OCI-LY7 (cell line): ENCODE measurements at regions not wholly inside any gene's neighbourhood (a gene's known extent, or its start where the extent isn't known, plus 50 kb on each side); places are given as distances from the start of the nearest gene placed in this dataset.

Experiments used
- BruUV-seq: library from RNA; stranded (reverse); fragments of 400-500 nt; replicated peaks from 2 replicates; lab custom pipeline; 2021; lab: Mats Ljungman, UMichigan
- CTCF ChIA-PET: fragments of 300-600 bp; sonication (Branson Sonifier 250); formaldehyde crosslinking; loops from one replicate; lab custom pipeline; 2022; ENCODE audit warnings: antibody characterized with exemption; ENCODE audit not compliant: unreplicated experiment; lab: Charles Lee
- POLR2A ChIA-PET: fragments of 300-600 bp; sonication (Branson Sonifier 250); formaldehyde crosslinking; loops from one replicate; lab custom pipeline; 2022; ENCODE audit warnings: antibody characterized with exemption; lab: Charles Lee
- DNase-seq: peaks from one replicate; pipeline ENCODE4 v3.0.0-alpha.2; 2015; ENCODE audit warnings: low spot score
- H2AFZ ChIP-seq: fragments of 200-600 bp; sonication (generic), shearing (Covaris generic); 2 replicates; pipeline ENCODE4 v1.6.1; 2014; ENCODE audit warnings: mild to moderate bottlenecking, antibody characterized with exemption, low read length, moderate library complexity
- H3K27ac ChIP-seq: fragments of 200-600 bp; sonication (generic); 2 replicates; pipeline ENCODE4 v1.5.1; 2014; ENCODE audit warnings: mixed run types, low read depth, mild to moderate bottlenecking, moderate library complexity, low read length, inconsistent platforms; ENCODE audit not compliant: poor library complexity, severe bottlenecking
- H3K36me3 ChIP-seq: fragments of 200-600 bp; sonication (generic); 2 replicates; pipeline ENCODE4 v1.6.1; 2014; ENCODE audit warnings: mild to moderate bottlenecking, antibody characterized with exemption, low read length, moderate library complexity, mixed read lengths; ENCODE audit not compliant: insufficient read depth
- H3K4me1 ChIP-seq: fragments of 200-600 bp; sonication (generic); 2 replicates; pipeline ENCODE4 v1.5.1; 2014; ENCODE audit warnings: mild to moderate bottlenecking, low read length; ENCODE audit not compliant: insufficient read depth, poor library complexity, severe bottlenecking
- H3K4me2 ChIP-seq: fragments of 200-600 bp; sonication (generic); 2 replicates; pipeline ENCODE4 v1.6.1; 2014; ENCODE audit warnings: mild to moderate bottlenecking, low read length
- H3K4me3 ChIP-seq: fragments of 200-600 bp; sonication (generic); 2 replicates; pipeline ENCODE4 v1.5.1; 2014; ENCODE audit warnings: mild to moderate bottlenecking, low read depth, low read length; ENCODE audit not compliant: poor library complexity, severe bottlenecking
- H3K79me2 ChIP-seq: fragments of 200-600 bp; sonication (generic); 2 replicates; pipeline ENCODE4 v1.6.1; 2016; ENCODE audit warnings: low read depth, mild to moderate bottlenecking, low read length, moderate library complexity, mixed read lengths; ENCODE audit not compliant: insufficient read depth
- H3K9me2 ChIP-seq: fragments of 200-600 bp; sonication (generic); 2 replicates; pipeline ENCODE4 v1.6.1; 2016; ENCODE audit warnings: mild to moderate bottlenecking, low read length, mixed read lengths; ENCODE audit not compliant: insufficient read depth
- H3K9me3 ChIP-seq: fragments of 200-600 bp; sonication (generic); 2 replicates; pipeline ENCODE4 v1.6.1; 2014; ENCODE audit warnings: mild to moderate bottlenecking, mixed run types, low read length, mixed read lengths
- H4K20me1 ChIP-seq: fragments of 200-600 bp; sonication (generic); 2 replicates; pipeline ENCODE4 v1.6.1; 2014; ENCODE audit warnings: mild to moderate bottlenecking, antibody characterized with exemption, low read length, moderate library complexity, mixed read lengths; ENCODE audit not compliant: insufficient read depth
- EZH2phosphoT487 ChIP-seq: fragments of 200-600 bp; sonication (generic); IDR thresholded peaks from 2 replicates; pipeline ENCODE4 v1.6.1; 2018; ENCODE audit warnings: low read depth, borderline replicate concordance, mild to moderate bottlenecking, mixed run types, antibody characterized with exemption, low read length, moderate library complexity, mixed read lengths
- intact Hi-C: fragments of 100-400 bp; cut with micrococcal nuclease; formaldehyde crosslinking; loops from one replicate; pipeline ENCODE4 v1.10.0; 2022; ENCODE audit not compliant: unreplicated experiment
- TF ChIP-seq, protein P1 (sequence below): fragments of 200-600 bp; sonication (generic); conservative IDR thresholded peaks from 2 replicates; pipeline ENCODE4 v1.5.1; 2014; ENCODE audit warnings: mild to moderate bottlenecking, antibody characterized with exemption, low read length, moderate library complexity, mixed read lengths

DNA sequence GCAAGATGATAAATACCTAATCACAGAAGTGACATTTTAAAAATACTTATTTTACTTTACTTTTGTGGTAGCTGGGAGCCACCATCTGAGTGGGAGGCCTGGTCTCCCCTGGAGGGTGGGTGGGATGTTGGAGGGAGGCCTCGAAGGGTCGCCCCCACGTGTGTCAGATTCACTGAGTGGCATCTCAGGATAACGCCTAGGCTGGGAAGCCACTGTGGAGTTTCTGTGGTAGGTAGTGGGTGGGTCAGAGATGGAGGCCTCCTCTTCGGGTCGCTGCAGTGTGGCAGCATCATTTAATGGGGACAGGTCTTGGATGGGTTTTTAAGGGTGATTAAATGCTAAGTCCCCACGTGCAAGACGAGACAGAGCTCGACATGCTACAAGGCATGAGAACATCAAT lies 1154.8 kb upstream of the CDH18 start:
- Histone ChIP-seq H3K4me1 (no peaks in the 10 kb centered on the region), H3K36me3 (no peaks in the 10 kb centered on the region), H4K20me1 (no peaks in the 10 kb centered on the region), H3K4me3 (no peak overlapping the region), H3K4me2 (no peak overlapping the region), H2AFZ (no peak overlapping the region), H3K9me3 (no peaks in the 10 kb centered on the region), H3K27ac (no peak overlapping the region), H3K79me2 (no peaks in the 10 kb centered on the region), H3K9me2 (no peaks in the 10 kb centered on the region)
- CTCF ChIA-PET: no interaction called here
- DNase-seq: no peak
- POLR2A ChIA-PET: no interaction called here
- no peak for TF ChIP-seq EZH2phosphoT487
- TF ChIP-seq, protein P1, sequence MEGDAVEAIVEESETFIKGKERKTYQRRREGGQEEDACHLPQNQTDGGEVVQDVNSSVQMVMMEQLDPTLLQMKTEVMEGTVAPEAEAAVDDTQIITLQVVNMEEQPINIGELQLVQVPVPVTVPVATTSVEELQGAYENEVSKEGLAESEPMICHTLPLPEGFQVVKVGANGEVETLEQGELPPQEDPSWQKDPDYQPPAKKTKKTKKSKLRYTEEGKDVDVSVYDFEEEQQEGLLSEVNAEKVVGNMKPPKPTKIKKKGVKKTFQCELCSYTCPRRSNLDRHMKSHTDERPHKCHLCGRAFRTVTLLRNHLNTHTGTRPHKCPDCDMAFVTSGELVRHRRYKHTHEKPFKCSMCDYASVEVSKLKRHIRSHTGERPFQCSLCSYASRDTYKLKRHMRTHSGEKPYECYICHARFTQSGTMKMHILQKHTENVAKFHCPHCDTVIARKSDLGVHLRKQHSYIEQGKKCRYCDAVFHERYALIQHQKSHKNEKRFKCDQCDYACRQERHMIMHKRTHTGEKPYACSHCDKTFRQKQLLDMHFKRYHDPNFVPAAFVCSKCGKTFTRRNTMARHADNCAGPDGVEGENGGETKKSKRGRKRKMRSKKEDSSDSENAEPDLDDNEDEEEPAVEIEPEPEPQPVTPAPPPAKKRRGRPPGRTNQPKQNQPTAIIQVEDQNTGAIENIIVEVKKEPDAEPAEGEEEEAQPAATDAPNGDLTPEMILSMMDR: no peak
- BruUV-seq: no TSS peak
- intact Hi-C loops: no loop called here

DNA sequence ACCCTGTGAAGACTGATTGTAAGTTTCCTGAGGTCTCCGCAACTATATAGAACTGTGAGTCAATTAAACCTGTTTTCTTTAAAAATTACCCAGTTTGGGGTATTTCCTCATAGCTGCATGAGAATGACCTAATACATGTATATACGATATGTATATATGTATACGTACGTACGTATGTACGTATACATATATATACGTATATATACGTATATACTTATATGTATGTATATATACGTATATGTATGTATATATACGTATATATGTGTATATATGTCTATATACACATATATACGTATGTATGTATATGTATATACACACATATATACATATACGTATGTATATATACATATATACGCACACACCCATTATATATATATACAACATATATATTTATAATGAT lies 1153.0 kb upstream of the CDH18 start:
- no peak for DNase-seq
- ChIA-PET CTCF (no interaction called here), POLR2A (no interaction called here)
- intact Hi-C loops: no loop called here
- no TSS peak for BruUV-seq
- no peaks in the 10 kb centered on the region for H4K20me1 ChIP-seq
- no peak overlapping the region for H3K4me2 ChIP-seq
- H3K9me3 ChIP-seq: no peaks in the 10 kb centered on the region
- no peak overlapping the region for H3K4me3 ChIP-seq
- no peak overlapping the region for H3K27ac ChIP-seq
- H3K36me3 ChIP-seq: no peaks in the 10 kb centered on the region
- TF ChIP-seq, protein P1: no peak
- no peak for TF ChIP-seq EZH2phosphoT487
- H3K9me2 ChIP-seq: no peaks in the 10 kb centered on the region
- H2AFZ ChIP-seq: no peak overlapping the region
- no peaks in the 10 kb centered on the region for H3K4me1 ChIP-seq
- H3K79me2 ChIP-seq: no peaks in the 10 kb centered on the region

DNA sequence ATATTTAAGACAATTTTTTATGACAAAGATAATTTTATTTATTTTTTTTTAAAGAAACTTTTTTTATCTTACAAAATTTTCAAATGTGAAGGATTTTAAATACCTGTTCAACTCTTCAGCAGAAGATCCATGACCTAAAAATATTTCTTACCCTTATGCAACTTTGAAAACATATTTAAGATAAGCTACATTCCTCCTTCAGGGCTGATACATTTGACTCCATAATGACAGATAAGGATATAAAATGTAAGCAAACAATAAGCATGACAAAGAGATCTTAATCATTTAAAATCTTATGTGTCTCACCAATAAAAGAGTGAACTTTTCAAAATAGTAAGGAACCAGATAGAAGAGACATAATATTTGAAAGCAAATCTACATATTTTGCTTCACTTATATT lies 1138.2 kb upstream of the CDH18 start:
- Histone ChIP-seq H3K4me3 (no peak overlapping the region), H3K4me1 (no peaks in the 10 kb centered on the region), H3K79me2 (no peaks in the 10 kb centered on the region), H4K20me1 (no peaks in the 10 kb centered on the region), H2AFZ (no peak overlapping the region), H3K4me2 (no peak overlapping the region), H3K27ac (no peak overlapping the region), H3K9me2 (no peaks in the 10 kb centered on the region), H3K36me3 (no peaks in the 10 kb centered on the region), H3K9me3 (no peaks in the 10 kb centered on the region)
- DNase-seq: no peak
- TF ChIP-seq, protein P1: no peak
- no peak for TF ChIP-seq EZH2phosphoT487
- ChIA-PET CTCF (no interaction called here), POLR2A (no interaction called here)
- BruUV-seq: no TSS peak
- intact Hi-C loops: no loop called here
